OCI-LY3 (cell line): ENCODE measurements at regions not wholly inside any gene's neighbourhood (a gene's known extent, or its start where the extent isn't known, plus 50 kb on each side); places are given as distances from the start of the nearest gene placed in this dataset.

Source experiments
- CTCF ChIP-seq: fragments of 200-600, 300-600 bp; sonication (generic); IDR thresholded peaks from 2 replicates; pipeline ENCODE4 v1.5.1; 2014; ENCODE audit warnings: antibody characterized with exemption, low read length, low read depth
- EZH2phosphoT487 ChIP-seq: fragments of 200-600 bp; shearing (Covaris generic); IDR thresholded peaks from 2 replicates; pipeline ENCODE4 v1.6.1; 2018; ENCODE audit warnings: antibody characterized with exemption, mixed run types, low read depth

GRCh38 chr1:181179279-181179986, 90.9 kb downstream of the IER5 start:
- TF ChIP-seq CTCF (no peak), EZH2phosphoT487 (no peak)
